SK-N-MC (cell line): ENCODE measurements at regions not wholly inside any gene's neighbourhood (a gene's known extent, or its start where the extent isn't known, plus 50 kb on each side); places are given as distances from the start of the nearest gene placed in this dataset.

Experiments used
- EZH2 ChIP-seq: fragments of 200-600 bp; sonication (generic); IDR thresholded peaks from one replicate; pipeline ENCODE4 v1.6.1; 2017; ENCODE audit warnings: antibody characterized with exemption
- POLR2AphosphoS5 ChIP-seq: IDR thresholded peaks from 2 replicates; pipeline ENCODE4 v1.6.1; 2012; ENCODE audit warnings: mild to moderate bottlenecking, low read depth, low read length, borderline replicate concordance

DNA sequence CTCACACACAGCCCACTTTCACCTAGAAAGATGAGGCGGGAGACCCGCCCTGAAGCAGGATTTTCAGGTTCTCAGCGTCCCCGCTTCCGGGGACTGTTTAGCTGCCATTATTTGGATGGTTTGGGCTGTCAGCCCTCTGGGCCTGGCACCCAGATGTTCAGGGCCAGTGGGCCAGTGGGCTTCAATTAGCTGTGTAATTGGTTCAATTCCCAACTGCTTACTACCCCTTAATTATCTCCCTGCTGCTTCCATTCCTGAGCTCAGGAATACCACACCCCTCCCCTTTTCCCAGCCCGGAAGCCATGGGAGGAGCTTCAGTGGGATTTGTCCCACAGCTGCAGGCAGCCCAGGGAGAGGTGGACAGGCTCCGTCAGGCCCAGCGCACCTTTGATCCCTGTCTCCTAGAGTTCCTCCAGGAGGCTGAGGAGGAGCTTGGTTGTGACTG lies 114.1 kb upstream of the MYCN start:
- TF ChIP-seq POLR2AphosphoS5 = no peak
- TF ChIP-seq EZH2 = no peak
